C4-2B (cell line): ENCODE measurements at regions not wholly inside any gene's neighbourhood (a gene's known extent, or its start where the extent isn't known, plus 50 kb on each side); places are given as distances from the start of the nearest gene placed in this dataset.
"Not testable (repeated sequence)": the region's sequence is repeated elsewhere in the genome, so short reads cannot be mapped to it uniquely, and the experiment has no call there.

Experiments
- H3K27ac ChIP-seq: fragments of 450-650 bp; 2 replicates; pipeline ENCODE4 v1.5.1; 2017
- CTCF ChIP-seq: fragments of 450-650 bp; conservative IDR thresholded peaks from 2 replicates; pipeline ENCODE4 v1.5.1; 2017; ENCODE audit warnings: mild to moderate bottlenecking
- ZFX ChIP-seq: fragments of 450-650 bp; IDR thresholded peaks from 2 replicates; pipeline ENCODE4 v1.6.1; 2017

GRCh38 chrX:1099146-1099770 is 113.2 kb downstream of the CRLF2 start:
- no peak overlapping the region for H3K27ac ChIP-seq

GRCh38 chrX:1097328-1097727 is 115.1 kb downstream of the CRLF2 start:
- no peak overlapping the region for H3K27ac ChIP-seq
- TF ChIP-seq ZFX (no peak), CTCF (no peak)

More at GRCh38 chrX:1099146-1099770, 113.2 kb downstream of the CRLF2 start:
- TF ChIP-seq CTCF (no peak), ZFX (no peak)

GRCh38 chrX:1094566-1095333 is 117.7 kb downstream of the CRLF2 start:
- no peak overlapping the region for H3K27ac ChIP-seq
- no peak for TF ChIP-seq CTCF
- TF ChIP-seq ZFX, result no peak

GRCh38 chrX:1093586-1094421 is 118.6 kb downstream of the CRLF2 start:
- H3K27ac ChIP-seq, result no peak overlapping the region
- TF ChIP-seq CTCF (no peak), ZFX (no peak)

GRCh38 chrX:1093121-1093520 is 119.3 kb downstream of the CRLF2 start:
- no peak overlapping the region for H3K27ac ChIP-seq
- TF ChIP-seq CTCF (no peak), ZFX (no peak)

- TF ChIP-seq ZFX (no peak), CTCF (no peak)
- H3K27ac ChIP-seq, result no peak overlapping the region
Observed at GRCh38 chrX:1086444-1087409, 125.7 kb downstream of the CRLF2 start.

- H3K27ac ChIP-seq, result not testable (repeated sequence)
Observed at GRCh38 chrX:1085871-1086270, 126.6 kb downstream of the CRLF2 start.
